Activated gamma-delta T cell treated with anti-CD3 and anti-CD28 coated beads, Interleukin-2, amount 50 U/mL, for 16 hours (primary cell): ENCODE measurements at regions not wholly inside any gene's neighbourhood (a gene's known extent, or its start where the extent isn't known, plus 50 kb on each side); places are given as distances from the start of the nearest gene placed in this dataset.
A peak's percentile ranks its signal among the peaks of the same experiment; 100 is the strongest.
"Not testable (repeated sequence)": the region's sequence is repeated elsewhere in the genome, so short reads cannot be mapped to it uniquely, and the experiment has no call there.

Experiments
- DNase-seq: peaks from one replicate; pipeline ENCODE4 v3.0.0-alpha.2; 2020; ENCODE audit warnings: low read depth

DNA sequence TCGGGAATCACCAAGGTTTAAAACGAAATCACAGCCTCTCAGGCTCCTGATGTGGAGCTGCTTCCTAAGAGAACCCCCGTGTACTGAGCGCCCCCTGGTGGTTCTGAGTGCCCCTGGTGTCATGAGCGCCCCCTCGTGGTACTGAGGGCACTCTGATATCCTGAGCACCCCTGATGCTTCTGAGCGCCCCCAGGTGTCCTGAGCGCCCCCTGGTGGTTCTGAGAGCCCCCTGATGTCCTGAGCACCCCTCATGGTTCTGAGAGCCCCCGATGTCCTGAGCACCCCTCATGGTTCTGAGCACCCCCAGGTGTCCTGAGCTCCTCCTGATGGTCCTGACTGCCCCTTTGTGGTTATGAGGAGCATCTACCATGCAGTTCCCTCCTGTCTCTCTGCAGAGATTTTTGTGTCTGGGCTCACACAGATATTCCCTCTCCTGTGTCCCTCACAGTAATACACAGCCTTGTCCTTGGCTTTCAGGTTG lies 1092.1 kb downstream of the TMEM121 start:
- DNase-seq, result peak; percentile 70

DNA sequence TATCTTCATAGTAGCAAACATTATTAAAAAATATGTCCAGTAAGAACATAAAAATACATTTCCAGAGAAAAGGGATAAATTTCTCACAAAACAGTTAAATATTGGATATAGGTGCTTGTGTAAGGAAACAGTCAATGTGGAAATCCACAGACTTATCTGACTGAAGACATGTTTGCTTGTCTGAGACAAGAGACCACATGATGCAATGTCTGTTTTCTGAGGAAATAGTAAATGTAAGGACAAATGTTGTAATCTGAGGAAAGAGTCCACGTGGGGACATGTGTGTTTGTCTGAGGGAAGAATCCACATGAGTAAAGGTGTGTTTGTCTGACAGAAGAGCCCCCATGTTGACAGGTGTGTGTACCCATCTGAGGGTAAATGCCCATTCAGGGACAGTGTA lies 1093.2 kb downstream of the TMEM121 start:
- no peak for DNase-seq

DNA sequence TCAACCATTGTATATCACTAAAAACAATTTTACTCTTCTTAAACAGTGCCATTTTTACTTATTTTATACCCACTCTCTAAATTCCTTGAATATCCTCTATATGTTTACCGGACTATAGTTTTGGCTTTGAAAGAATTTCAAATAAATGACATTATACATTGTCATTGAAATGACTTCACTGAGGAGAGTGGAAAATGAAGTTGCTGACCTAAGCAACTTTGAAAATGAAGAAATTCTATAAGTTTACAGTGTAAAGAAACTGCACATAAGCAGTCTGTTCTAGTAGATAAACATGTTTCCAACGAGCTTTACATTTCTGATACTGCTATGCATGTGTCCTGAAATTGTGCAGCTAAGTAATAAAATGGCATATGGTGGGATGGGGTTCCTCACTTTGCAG lies 1094.0 kb downstream of the TMEM121 start:
- DNase-seq, result no peak

DNA sequence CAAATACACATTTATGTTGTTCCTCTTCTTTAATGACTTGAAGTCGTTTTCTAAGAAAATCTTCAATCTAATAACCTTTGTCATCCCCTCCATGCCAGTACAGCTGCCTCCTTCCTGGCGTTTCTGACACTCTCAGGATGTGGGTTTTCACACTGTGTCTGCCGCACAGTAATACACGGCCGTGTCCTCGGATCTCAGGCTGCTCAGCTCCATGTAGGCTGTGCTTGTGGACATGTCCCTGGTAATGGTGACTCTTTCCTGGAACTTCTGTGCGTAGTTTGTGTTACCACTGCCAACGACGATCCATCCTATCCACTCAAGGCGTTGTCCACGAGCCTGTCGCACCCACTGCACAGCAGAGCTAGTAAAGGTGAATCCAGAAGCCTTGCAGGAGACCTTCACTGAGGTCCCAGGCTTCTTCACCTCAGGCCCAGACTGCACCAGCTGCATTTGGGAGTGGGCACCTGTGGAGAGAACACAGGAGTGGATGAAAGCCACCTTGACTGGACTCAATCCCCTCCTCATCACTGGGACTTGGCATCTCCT lies 1095.9 kb downstream of the TMEM121 start:
- peak; percentile 18 for DNase-seq

DNA sequence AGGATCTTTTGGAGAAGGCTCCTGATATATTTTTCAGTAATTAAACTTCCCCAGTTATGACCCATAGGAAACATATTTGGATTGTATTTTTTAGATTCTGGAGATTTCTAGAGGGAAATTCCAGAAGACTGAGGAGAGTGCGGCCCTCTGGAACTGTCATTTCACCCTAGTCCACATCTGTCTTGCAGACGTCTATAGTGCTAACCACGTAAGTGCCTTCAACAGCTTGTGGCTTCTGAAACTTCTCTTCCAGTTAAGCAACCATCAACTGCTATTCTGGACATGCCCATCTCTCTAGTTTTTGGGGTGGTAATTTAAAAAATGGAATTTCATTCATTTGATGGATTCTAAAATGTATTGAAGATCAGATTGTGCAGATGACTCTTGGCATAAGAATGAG lies 1098.8 kb downstream of the TMEM121 start:
- no peak for DNase-seq

DNA sequence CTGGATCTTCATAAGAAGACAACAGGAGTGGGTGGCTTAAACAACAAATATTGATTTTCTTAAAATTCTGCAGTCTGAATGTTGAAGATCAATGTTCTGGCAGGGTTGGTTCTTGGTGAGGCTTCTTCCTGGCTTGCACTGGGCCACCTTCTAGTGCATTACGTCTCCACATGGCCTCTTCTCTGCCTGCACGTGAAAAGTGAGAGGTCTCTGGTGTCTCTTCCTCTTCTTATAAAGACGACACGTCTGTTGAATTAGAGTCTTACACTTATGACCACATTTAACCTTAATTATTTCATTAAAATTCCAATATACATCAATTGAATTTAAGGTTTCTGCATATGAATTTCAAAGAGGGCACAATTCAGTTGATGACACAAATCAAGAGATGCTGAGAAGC lies 1100.1 kb downstream of the TMEM121 start:
- DNase-seq, result not testable (repeated sequence)

- DNase-seq, result peak; percentile 72
Observed at GRCh38 chr14:106626942-106627588, 1100.7 kb downstream of the TMEM121 start.

- DNase-seq, result no peak
Observed at GRCh38 chr14:106631879-106632278, 1105.5 kb downstream of the TMEM121 start.

DNA sequence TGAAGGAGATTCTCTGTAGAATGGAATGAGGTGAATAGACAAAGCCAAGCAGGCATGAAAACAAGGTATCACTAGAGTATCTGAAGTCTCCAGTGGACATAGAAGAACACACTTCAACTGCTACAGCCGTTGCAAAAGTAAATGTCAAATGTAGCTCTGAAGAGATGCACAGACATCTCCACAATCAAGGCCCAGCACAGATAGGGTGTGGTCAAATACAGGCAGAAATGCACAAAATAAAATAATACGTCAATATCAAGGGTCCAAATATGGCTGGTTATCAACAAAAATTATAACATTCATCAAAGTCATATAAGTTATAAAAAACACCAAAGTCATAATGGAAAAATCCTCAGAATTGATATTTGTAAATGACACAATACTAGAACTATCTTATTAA lies 1107.3 kb downstream of the TMEM121 start:
- DNase-seq, result no peak

DNA sequence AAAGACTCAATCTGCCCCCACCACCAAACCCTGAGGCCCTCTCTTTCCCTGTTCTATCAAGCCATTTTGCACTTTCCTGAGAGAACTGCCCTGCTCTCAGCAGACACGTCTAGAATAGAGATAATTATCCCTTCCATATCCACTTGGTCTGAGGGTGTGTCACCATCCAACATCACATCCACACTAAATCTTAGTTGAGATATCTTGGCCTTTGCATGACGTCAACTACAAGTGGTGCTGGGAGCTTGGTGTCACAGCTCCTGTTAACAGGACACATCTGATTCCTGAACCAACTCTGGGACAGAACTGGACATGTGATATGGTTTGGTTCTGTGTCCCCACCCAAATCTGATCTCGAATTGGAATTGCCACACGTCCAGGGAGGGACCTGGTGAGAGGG lies 1109.2 kb downstream of the TMEM121 start:
- no peak for DNase-seq

DNA sequence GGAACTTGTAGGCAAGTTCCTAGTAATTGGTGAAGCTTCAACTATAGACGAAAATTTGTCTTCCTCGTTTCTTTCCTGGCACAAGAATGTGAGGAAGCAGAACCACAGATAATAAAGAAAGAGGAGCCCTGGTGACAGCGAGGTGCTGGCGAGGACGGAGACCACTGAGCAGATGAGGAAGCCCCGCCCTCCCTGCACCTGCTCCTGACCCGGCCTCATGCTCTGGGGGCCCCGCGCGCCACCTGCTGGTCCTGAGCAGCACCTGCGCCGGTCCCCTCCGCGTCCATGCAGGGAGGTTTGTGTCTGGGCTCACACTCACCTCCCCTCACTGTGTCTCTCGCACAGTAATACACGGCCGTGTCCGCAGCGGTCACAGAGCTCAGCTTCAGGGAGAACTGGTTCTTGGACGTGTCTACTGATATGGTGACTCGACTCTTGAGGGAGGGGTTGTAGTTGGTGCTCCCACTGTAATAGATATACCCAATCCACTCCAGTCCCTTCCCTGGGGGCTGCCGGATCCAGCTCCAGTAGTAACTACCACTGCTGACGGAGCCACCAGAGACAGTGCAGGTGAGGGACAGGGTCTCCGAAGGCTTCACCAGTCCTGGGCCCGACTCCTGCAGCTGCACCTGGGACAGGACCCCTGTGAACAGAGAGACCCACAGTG lies 1112.5 kb downstream of the TMEM121 start:
- DNase-seq, result not testable (repeated sequence)

DNA sequence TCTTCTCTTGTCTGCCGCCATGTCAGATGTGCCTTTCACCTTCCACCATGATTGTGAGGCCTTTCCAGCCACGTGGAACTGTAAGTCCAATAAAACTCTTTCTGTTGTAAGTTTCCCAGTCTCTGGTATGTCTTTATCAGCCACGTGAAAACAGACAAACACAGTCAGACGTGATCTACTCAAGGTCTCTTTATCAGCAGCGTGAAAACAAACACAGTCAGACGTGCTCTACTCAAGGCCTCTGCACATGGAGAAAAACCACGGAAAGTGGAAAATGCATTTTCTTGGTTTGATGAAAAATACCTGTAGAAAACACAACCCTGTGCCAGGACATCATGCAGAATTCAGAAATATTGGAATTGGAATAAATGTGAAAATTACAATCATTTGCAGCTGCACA lies 1115.7 kb downstream of the TMEM121 start:
- DNase-seq, result no peak

DNA sequence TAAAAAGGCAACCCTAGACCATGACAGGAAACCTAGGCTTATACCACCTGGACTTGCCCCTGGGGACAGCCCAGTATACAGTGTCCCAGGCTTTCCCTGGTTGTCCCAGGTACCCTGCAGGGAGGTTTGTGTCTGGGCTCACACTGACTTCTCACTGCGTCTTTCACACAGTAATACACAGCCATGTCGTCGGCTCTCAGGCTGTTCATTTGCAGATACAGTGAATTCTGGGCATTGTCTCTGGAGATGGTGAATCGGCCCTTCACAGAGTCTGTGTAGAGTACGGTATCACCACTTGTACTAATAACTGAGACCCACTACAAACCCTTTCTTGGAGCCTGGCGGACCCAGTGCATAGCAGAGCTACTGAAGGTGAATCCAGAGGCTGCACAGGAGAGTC lies 1116.6 kb downstream of the TMEM121 start:
- DNase-seq, result not testable (repeated sequence)

DNA sequence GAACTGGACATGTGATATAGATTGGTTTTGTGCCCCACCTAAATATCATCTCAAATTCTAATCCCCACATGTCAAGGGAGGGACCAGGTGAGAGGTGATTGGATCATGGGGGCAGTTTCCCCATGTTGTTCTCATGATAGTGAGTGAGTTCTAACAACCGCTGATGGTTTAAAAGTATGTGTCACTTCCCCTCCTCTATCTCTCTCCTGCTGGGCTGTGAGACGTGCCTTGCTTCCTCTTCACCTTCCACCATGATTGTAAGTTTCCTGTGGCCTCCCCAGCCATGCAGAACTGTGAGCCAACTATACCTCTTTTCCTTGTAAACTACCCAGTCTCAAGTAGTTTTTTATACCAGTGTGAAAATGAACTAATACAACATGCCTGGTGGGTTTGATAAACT lies 1122.5 kb downstream of the TMEM121 start:
- not testable (repeated sequence) for DNase-seq

GRCh38 chr14:106651016-106651415 lies 1124.6 kb downstream of the TMEM121 start:
- DNase-seq, result no peak

- DNase-seq, result no peak
Observed at GRCh38 chr14:106652494-106652893, 1126.1 kb downstream of the TMEM121 start.

DNA sequence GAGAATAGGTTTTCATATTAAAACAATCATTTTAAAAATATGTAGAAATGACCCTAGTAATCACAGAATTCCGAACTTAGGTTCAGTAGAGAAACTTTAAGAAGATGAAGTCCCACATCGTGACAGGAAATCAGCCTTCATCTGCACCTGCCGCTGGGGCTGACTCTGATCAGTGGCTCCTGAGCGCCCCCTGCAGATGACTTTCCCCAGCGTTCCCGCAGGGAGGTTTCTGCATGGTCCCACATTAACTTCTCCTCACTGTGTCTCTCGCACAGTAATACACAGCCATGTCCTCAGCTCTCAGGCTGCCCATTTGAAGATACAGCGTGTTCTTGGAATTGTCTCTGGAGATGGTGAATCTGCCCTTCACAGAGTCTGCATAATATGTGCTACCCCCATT lies 1131.1 kb downstream of the TMEM121 start:
- peak; percentile 41 for DNase-seq

GRCh38 chr14:106658066-106658860 lies 1131.9 kb downstream of the TMEM121 start:
- DNase-seq, result not testable (repeated sequence)

DNA sequence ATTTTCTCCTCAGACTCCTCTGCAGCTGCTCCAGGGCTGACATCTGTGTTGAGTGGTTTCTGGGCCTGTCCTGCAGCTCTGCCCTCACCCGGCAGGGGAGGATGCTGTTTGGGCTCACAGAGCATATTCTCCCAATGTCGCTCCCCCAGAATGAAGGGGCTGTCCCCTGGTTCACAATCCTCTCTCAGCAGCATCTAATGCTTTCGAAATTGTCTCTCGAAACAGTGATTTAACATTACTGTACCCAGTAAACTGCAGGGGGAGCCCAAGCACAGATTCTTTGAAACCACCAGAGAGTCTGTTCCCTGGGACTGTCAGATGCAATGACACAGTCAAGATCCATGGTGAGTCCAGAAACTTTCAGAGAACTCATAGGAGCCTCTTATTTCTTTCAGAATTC lies 1135.2 kb downstream of the TMEM121 start:
- DNase-seq, result peak; percentile 33

GRCh38 chr14:106662936-106663550 lies 1136.7 kb downstream of the TMEM121 start:
- DNase-seq, result no peak

DNA sequence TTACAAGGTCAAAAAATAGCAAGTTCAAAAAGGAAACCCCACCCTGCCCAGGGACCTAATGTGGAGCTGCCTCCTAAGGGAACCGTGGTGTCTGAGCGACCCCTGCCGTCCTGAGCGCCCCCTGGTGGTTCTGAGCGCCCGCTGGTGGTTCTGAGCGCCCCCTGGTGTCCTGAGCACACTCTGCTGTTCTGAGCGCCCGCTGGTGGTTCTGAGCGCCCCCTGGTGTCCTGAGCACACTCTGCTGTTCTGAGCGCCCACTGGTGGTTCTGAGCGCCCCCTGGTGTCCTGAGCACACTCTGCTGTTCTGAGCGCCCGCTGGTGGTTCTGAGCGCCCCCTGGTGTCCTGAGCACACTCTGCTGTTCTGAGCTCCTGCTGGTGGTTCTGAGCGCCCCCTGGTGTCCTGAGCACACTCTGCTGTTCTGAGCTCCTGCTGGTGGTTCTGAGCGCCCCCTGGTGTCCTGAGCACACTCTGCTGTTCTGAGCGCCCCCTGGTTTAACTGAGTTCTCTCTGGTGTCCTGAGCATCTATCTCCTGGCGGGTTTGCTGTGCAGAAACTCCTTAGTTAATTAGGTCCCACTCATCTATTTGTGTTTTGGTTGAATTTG lies 1137.5 kb downstream of the TMEM121 start:
- DNase-seq, result peak; percentile 33

DNA sequence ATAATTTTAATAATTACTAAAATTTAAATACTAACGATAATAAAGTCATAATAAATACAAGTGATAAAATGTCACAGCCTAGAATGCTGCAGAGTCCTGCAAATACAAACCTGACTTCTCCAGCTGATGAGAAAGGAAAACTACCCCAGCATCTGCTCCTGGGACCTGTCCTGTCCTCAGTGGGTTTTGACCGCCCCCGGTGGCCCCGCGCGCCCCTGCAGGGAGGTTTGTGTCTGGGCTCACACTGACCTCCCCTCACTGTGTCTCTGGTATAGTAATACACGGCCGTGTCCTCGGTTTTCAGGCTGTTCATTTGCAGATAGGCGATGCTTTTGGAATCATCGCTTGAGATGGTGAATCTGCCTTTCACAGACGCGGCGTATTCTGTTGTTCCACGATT lies 1139.4 kb downstream of the TMEM121 start:
- no peak for DNase-seq
